SK-N-SH (cell line): ENCODE measurements at regions not wholly inside any gene's neighbourhood (a gene's known extent, or its start where the extent isn't known, plus 50 kb on each side); places are given as distances from the start of the nearest gene placed in this dataset.
A peak's percentile ranks its signal among the peaks of the same experiment; 100 is the strongest.

ENCODE experiments used
- CTCF ChIA-PET: fragments of 300-600, 350-600 bp; formaldehyde crosslinking; extraction: SDS; loops from one replicate; lab custom pipeline; 2021; lab: Yijun Ruan, JAX
- POLR2A ChIA-PET: fragments of 350-600 bp; sonication (Branson Sonifier 250); formaldehyde crosslinking; extraction: SDS; loops from one replicate; lab custom pipeline; 2020; ENCODE audit warnings: antibody characterized with exemption, inconsistent platforms; lab: Yijun Ruan, JAX
- DNase-seq: peaks from one replicate; pipeline ENCODE4 v3.0.0; 2012
- H2AFZ ChIP-seq: fragments of 200-600 bp; sonication (generic); 2 replicates; pipeline ENCODE4 v1.8.1; 2016; ENCODE audit warnings: antibody characterized with exemption, mild to moderate bottlenecking, low read depth
- H3F3A ChIP-seq: fragments of 200-600 bp; sonication (generic); replicated peaks from 2 replicates; pipeline ENCODE3; 2016; ENCODE audit warnings: antibody characterized with exemption, mild to moderate bottlenecking; ENCODE audit not compliant: insufficient read depth
- H3K27ac ChIP-seq, 2 experiments: fragments of 200-500 bp in 1 of 2; fragments of 200-600 bp in 1 of 2; sonication (Bioruptor generic) in 1 of 2; sonication (generic), shearing (Covaris generic) in 1 of 2; 2 replicates each; pipeline versions ENCODE4 v1.5.1 to v1.6.1; 2014 to 2016; ENCODE audit warnings: low read depth in 2 of 2, inconsistent platforms in 1 of 2, low read length in 1 of 2, mild to moderate bottlenecking in 1 of 2, mixed read lengths in 1 of 2
- H3K27me3 ChIP-seq: fragments of 200-600 bp; sonication (generic), shearing (Covaris generic); 2 replicates; pipeline ENCODE4 v1.6.1; 2016; ENCODE audit warnings: mixed run types; ENCODE audit not compliant: insufficient read depth
- H3K36me3 ChIP-seq, 2 experiments: fragments of 200-500 bp in 1 of 2; fragments of 200-600 bp in 1 of 2; sonication (Bioruptor generic) in 1 of 2; sonication (generic) in 1 of 2; replicated peaks in 1 of 2; 2 replicates each; pipeline versions ENCODE3 to v1.5.1; 2014 to 2016; ENCODE audit warnings: low read length in 1 of 2, mild to moderate bottlenecking in 1 of 2; ENCODE audit not compliant: insufficient read depth in 2 of 2, control insufficient read depth in 1 of 2
- H3K4me1 ChIP-seq, 2 experiments: fragments of 200-500 bp in 1 of 2; fragments of 200-600 bp in 1 of 2; sonication (Bioruptor generic) in 1 of 2; sonication (generic), shearing (Covaris generic) in 1 of 2; 2 replicates each; pipeline versions ENCODE4 v1.5.1 to v1.6.1; 2014 to 2016; ENCODE audit warnings: low read depth in 1 of 2, low read length in 1 of 2, mixed run types in 1 of 2; ENCODE audit not compliant: insufficient read depth in 2 of 2, control insufficient read depth in 1 of 2
- H3K4me2 ChIP-seq: fragments of 200-600 bp; sonication (generic), shearing (Covaris generic); 2 replicates; pipeline ENCODE4 v1.6.1; 2017; ENCODE audit warnings: mixed run types
- H3K4me3 ChIP-seq, 2 experiments: fragments of 200-500 bp in 1 of 2; fragments of 200-600 bp in 1 of 2; sonication (Bioruptor generic) in 1 of 2; sonication (generic), shearing (Covaris generic) in 1 of 2; 2 replicates each; pipeline versions ENCODE4 v1.5.1 to v1.8.1; 2014 to 2016; ENCODE audit warnings: low read depth in 2 of 2, inconsistent platforms in 1 of 2, low read length in 1 of 2, mild to moderate bottlenecking in 1 of 2, mixed read lengths in 1 of 2, moderate library complexity in 1 of 2
- H3K79me2 ChIP-seq: fragments of 200-600 bp; sonication (generic); 2 replicates; pipeline ENCODE4 v1.8.1; 2017; ENCODE audit warnings: mild to moderate bottlenecking; ENCODE audit not compliant: insufficient read depth
- H3K9ac ChIP-seq: fragments of 200-600 bp; sonication (generic); 2 replicates; pipeline ENCODE4 v1.6.1; 2017; ENCODE audit warnings: mixed run types
- H3K9me2 ChIP-seq: fragments of 200-600 bp; sonication (generic); 2 replicates; pipeline ENCODE4 v1.6.1; 2017; ENCODE audit warnings: mixed run types
- H3K9me3 ChIP-seq: fragments of 200-600 bp; sonication (generic); 2 replicates; pipeline ENCODE4 v1.6.1; 2017; ENCODE audit warnings: mixed run types, mild to moderate bottlenecking, moderate library complexity
- H4K20me1 ChIP-seq: fragments of 200-600 bp; sonication (generic); 2 replicates; pipeline ENCODE4 v1.6.1; 2017; ENCODE audit warnings: mild to moderate bottlenecking, mixed run types; ENCODE audit not compliant: insufficient read depth
- CHD2 ChIP-seq: fragments of 150-350 bp; IDR thresholded peaks from 2 replicates; pipeline ENCODE4 v1.6.1; 2018; ENCODE audit warnings: low read length; ENCODE audit not compliant: partially characterized antibody
- ELF1 ChIP-seq: IDR thresholded peaks from 2 replicates; pipeline ENCODE4 v1.4.0; 2012
- FOSL2 ChIP-seq: IDR thresholded peaks from 2 replicates; pipeline ENCODE4 v1.4.0; 2012; ENCODE audit warnings: low read depth, mild to moderate bottlenecking, moderate library complexity, borderline replicate concordance
- GATA2 ChIP-seq: sonication (generic); formaldehyde crosslinking; IDR thresholded peaks from 2 replicates; pipeline ENCODE4 v1.5.0; 2020; ENCODE audit warnings: mild to moderate bottlenecking, missing genetic modification reagents
- MXI1 ChIP-seq: IDR thresholded peaks from 2 replicates; pipeline ENCODE4 v1.6.1; 2012; ENCODE audit warnings: mild to moderate bottlenecking, low read depth, low read length, improper control_type of control experiment
- NRF1 ChIP-seq: IDR thresholded peaks from 2 replicates; pipeline ENCODE4 v1.6.1; 2012; ENCODE audit warnings: low read depth, mild to moderate bottlenecking, low read length
- POLR2AphosphoS5 ChIP-seq: IDR thresholded peaks from 2 replicates; pipeline ENCODE4 v1.6.1; 2012; ENCODE audit warnings: low read depth, low read length
- RAD21 ChIP-seq: IDR thresholded peaks from 2 replicates; pipeline ENCODE4 v1.6.1; 2012; ENCODE audit warnings: mild to moderate bottlenecking, low read length
- RFX5 ChIP-seq: IDR thresholded peaks from 2 replicates; pipeline ENCODE4 v1.6.1; 2012; ENCODE audit warnings: mild to moderate bottlenecking, improper control_type of control experiment, low read length
- SIN3A ChIP-seq: IDR thresholded peaks from 2 replicates; pipeline ENCODE4 v1.6.1; 2012; ENCODE audit warnings: low read depth, mild to moderate bottlenecking, low read length, moderate library complexity, borderline replicate concordance
- SMC3 ChIP-seq: IDR thresholded peaks from 2 replicates; pipeline ENCODE4 v1.6.1; 2012; ENCODE audit warnings: low read depth, low read length, improper control_type of control experiment
- TAF1 ChIP-seq: IDR thresholded peaks from 2 replicates; pipeline ENCODE4 v1.6.1; 2012; ENCODE audit warnings: low read depth, mild to moderate bottlenecking, low read length, moderate library complexity, borderline replicate concordance
- TEAD4 ChIP-seq: IDR thresholded peaks from 2 replicates; pipeline ENCODE4 v1.4.0; 2012; ENCODE audit warnings: mild to moderate bottlenecking, borderline replicate concordance; ENCODE audit not compliant: insufficient read depth
- USF2 ChIP-seq: fragments of 150-350 bp; IDR thresholded peaks from 2 replicates; pipeline ENCODE4 v1.6.1; 2017; ENCODE audit warnings: antibody characterized with exemption, low read length, low read depth, borderline replicate concordance
- WGBS: methylation state at CpG from one replicate; pipeline ENCODE4 v1.1.6; 2017; ENCODE audit warnings: low lambda C conversion rate; 5-methylcytosine and 5-hydroxymethylcytosine counted together
- TF ChIP-seq, protein P1 (sequence below): IDR thresholded peaks from 2 replicates; pipeline ENCODE4; 2012
- TF ChIP-seq, protein P2 (sequence below): IDR thresholded peaks from 2 replicates; pipeline ENCODE4 v1.6.1; 2012; ENCODE audit warnings: mild to moderate bottlenecking, low read depth, low read length, moderate library complexity

DNA sequence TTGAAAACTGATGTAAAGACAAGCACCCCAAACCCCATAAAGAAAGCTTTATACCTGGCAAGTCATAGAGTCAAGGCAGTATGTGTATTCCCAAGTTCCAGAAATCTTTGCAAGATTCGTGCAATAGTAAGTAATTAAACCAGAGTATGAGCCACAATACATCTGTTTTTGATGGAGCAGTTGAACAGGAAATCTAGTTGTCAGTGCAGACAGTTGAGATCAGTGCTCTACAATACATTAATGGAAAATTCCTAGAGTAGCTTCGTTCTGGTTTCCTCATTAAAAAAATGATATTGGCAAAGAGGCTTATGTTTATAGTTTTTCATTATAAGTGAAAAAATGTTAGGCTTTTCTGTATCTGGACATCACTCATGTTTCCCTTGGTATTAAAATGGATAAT lies 575.3 kb downstream of the TRIML1 start:
- Histone ChIP-seq H3K27ac (peak overlapping the region in 1 of 2 experiments; percentile 34; a peak in 2 of 4 replicates), H4K20me1 (no peaks in the 10 kb centered on the region), H3K4me1 (no peaks in the 10 kb centered on the region), H3K4me3 (no peak overlapping the region), H3F3A (peaks cover 4% of the 10 kb centered on the region), H3K9me3 (no peaks in the 10 kb centered on the region)
- POLR2A ChIA-PET: no interaction called here
- no peak for DNase-seq
- TF ChIP-seq POLR2AphosphoS5 (no peak), RFX5 (no peak)
- TF ChIP-seq, all 33 proteins: peak for 0
- Histone ChIP-seq H3K4me2 (no peak overlapping the region), H3K9me2 (no peaks in the 10 kb centered on the region), H3K79me2 (no peaks in the 10 kb centered on the region), H2AFZ (no peak overlapping the region), H3K9ac (no peak overlapping the region), H3K27me3 (no peaks in the 10 kb centered on the region), H3K36me3 (no peaks in the 10 kb centered on the region)
- CTCF ChIA-PET: no interaction called here
- WGBS: 9% methylated on average over 2 of the region's 2 CpGs

GRCh38 chr4:188714907-188715306 lies 575.7 kb downstream of the TRIML1 start:
- no peak for TF ChIP-seq SIN3A
- TF ChIP-seq, protein P1, sequence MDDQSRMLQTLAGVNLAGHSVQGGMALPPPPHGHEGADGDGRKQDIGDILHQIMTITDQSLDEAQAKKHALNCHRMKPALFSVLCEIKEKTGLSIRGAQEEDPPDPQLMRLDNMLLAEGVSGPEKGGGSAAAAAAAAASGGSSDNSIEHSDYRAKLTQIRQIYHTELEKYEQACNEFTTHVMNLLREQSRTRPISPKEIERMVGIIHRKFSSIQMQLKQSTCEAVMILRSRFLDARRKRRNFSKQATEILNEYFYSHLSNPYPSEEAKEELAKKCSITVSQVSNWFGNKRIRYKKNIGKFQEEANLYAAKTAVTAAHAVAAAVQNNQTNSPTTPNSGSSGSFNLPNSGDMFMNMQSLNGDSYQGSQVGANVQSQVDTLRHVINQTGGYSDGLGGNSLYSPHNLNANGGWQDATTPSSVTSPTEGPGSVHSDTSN: 0 out of 2 replicates have a peak, but pooled peaks have one; percentile 19
- TF ChIP-seq ELF1: no peak
- TF ChIP-seq RAD21: no peak
- TF ChIP-seq NRF1: no peak
- no peak for TF ChIP-seq TEAD4
- TF ChIP-seq POLR2AphosphoS5: no peak
- no peak for TF ChIP-seq SMC3
- no peak for TF ChIP-seq CHD2
- ChIA-PET POLR2A (no interaction called here), CTCF (no interaction called here)
- Histone ChIP-seq H3K79me2 (no peaks in the 10 kb centered on the region), H3K9ac (no peak overlapping the region), H3K4me3 (no peak overlapping the region), H3K27me3 (no peaks in the 10 kb centered on the region), H3K4me2 (no peak overlapping the region), H3K9me2 (no peaks in the 10 kb centered on the region), H3K36me3 (no peaks in the 10 kb centered on the region), H3F3A (peaks cover 1% of the 10 kb centered on the region), H2AFZ (no peak overlapping the region), H4K20me1 (no peaks in the 10 kb centered on the region), H3K27ac (peak overlapping the region in 1 of 2 experiments; percentile 34; a peak in 1 of 4 replicates), H3K4me1 (no peaks in the 10 kb centered on the region), H3K9me3 (no peaks in the 10 kb centered on the region)
- no peak for DNase-seq
- WGBS: 23% methylated on average over 3 of the region's 3 CpGs

DNA sequence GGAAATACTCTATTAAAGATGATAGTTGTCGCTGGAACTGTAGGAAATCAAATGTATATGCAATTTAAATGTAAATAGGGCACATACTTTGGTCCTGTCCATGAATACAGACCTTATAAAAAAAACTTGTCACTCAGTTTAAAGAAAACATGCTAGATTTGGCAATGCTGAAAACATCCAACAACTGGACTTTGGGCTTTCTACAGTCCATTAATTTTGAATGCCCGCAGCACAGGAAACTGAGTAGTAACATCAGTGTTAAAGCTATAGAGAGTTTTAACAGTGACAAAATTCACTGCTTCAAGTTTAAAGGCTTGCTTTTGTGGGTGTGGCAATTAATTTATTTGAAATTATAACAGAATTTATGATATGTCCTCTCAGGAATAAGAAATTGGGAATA lies 578.4 kb downstream of the TRIML1 start:
- Histone ChIP-seq H3K27ac (no peak overlapping the region), H3K9me2 (no peaks in the 10 kb centered on the region), H3F3A (no peaks in the 10 kb centered on the region), H3K4me1 (no peaks in the 10 kb centered on the region), H3K79me2 (no peaks in the 10 kb centered on the region), H3K36me3 (no peaks in the 10 kb centered on the region), H3K9ac (no peak overlapping the region), H2AFZ (no peak overlapping the region), H3K9me3 (no peaks in the 10 kb centered on the region), H4K20me1 (no peaks in the 10 kb centered on the region), H3K27me3 (no peaks in the 10 kb centered on the region), H3K4me2 (no peak overlapping the region), H3K4me3 (no peak overlapping the region)
- CTCF ChIA-PET: no interaction called here
- POLR2A ChIA-PET: no interaction called here
- 78% methylated on average over 2 of the region's 2 CpGs for WGBS
- DNase-seq: no peak
- TF ChIP-seq RFX5: no peak
- no peak for TF ChIP-seq MXI1
- no peak for TF ChIP-seq FOSL2
- no peak for TF ChIP-seq TAF1
- TF ChIP-seq GATA2 (CRISPR knock-in tag): no peak
- no peak for TF ChIP-seq RAD21
- TF ChIP-seq, protein P2, sequence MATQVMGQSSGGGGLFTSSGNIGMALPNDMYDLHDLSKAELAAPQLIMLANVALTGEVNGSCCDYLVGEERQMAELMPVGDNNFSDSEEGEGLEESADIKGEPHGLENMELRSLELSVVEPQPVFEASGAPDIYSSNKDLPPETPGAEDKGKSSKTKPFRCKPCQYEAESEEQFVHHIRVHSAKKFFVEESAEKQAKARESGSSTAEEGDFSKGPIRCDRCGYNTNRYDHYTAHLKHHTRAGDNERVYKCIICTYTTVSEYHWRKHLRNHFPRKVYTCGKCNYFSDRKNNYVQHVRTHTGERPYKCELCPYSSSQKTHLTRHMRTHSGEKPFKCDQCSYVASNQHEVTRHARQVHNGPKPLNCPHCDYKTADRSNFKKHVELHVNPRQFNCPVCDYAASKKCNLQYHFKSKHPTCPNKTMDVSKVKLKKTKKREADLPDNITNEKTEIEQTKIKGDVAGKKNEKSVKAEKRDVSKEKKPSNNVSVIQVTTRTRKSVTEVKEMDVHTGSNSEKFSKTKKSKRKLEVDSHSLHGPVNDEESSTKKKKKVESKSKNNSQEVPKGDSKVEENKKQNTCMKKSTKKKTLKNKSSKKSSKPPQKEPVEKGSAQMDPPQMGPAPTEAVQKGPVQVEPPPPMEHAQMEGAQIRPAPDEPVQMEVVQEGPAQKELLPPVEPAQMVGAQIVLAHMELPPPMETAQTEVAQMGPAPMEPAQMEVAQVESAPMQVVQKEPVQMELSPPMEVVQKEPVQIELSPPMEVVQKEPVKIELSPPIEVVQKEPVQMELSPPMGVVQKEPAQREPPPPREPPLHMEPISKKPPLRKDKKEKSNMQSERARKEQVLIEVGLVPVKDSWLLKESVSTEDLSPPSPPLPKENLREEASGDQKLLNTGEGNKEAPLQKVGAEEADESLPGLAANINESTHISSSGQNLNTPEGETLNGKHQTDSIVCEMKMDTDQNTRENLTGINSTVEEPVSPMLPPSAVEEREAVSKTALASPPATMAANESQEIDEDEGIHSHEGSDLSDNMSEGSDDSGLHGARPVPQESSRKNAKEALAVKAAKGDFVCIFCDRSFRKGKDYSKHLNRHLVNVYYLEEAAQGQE: no peak
- TF ChIP-seq USF2: no peak
